Fibroblast of lung (primary cell): ENCODE measurements at regions not wholly inside any gene's neighbourhood (a gene's known extent, or its start where the extent isn't known, plus 50 kb on each side); places are given as distances from the start of the nearest gene placed in this dataset.

Experiments used
- DNase-seq, 2 donors: peaks; one replicate each; pipeline versions ENCODE4 v3.0.0 to v3.0.0-alpha.2; 2010; ENCODE audit warnings: low read depth in 2 of 2
- H2AFZ ChIP-seq: 2 replicates; pipeline ENCODE4 v1.5.1; 2012; ENCODE audit warnings: low read length, control low read depth, inconsistent platforms
- H3K27ac ChIP-seq: 2 replicates; pipeline ENCODE4 v1.5.1; 2011; ENCODE audit warnings: low read length, control low read depth; ENCODE audit not compliant: insufficient read depth
- H3K27me3 ChIP-seq: 2 replicates; pipeline ENCODE4 v1.5.1; 2011; ENCODE audit warnings: mild to moderate bottlenecking, low read length; ENCODE audit not compliant: control insufficient read depth, insufficient read depth
- H3K36me3 ChIP-seq: 2 replicates; pipeline ENCODE4 v1.5.1; 2011; ENCODE audit warnings: low read length; ENCODE audit not compliant: control insufficient read depth, insufficient read depth
- H3K4me1 ChIP-seq: 2 replicates; pipeline ENCODE4 v1.5.1; 2011; ENCODE audit warnings: low read length; ENCODE audit not compliant: control insufficient read depth, insufficient read depth; ENCODE audit errors: extremely low read depth
- H3K4me2 ChIP-seq: 2 replicates; pipeline ENCODE4 v1.5.1; 2011; ENCODE audit warnings: low read length, control low read depth; ENCODE audit not compliant: insufficient read depth; ENCODE audit errors: extremely low read depth
- H3K4me3 ChIP-seq, 4 experiments: fragments of 200-600 bp in 1 of 4; sonication (generic) in 1 of 4; replicated peaks in 1 of 4; 2 replicates each; pipeline ENCODE4 v1.5.1; 2011 to 2016; ENCODE audit warnings: low read length in 4 of 4, low read depth in 3 of 4, mild to moderate bottlenecking in 3 of 4, control low read depth in 2 of 4, inconsistent platforms in 1 of 4, mixed read lengths in 1 of 4; ENCODE audit not compliant: insufficient read depth in 1 of 4; ENCODE audit errors: control extremely low read depth in 1 of 4
- H3K79me2 ChIP-seq: 2 replicates; pipeline ENCODE4 v1.5.1; 2012; ENCODE audit warnings: mild to moderate bottlenecking, low read length, inconsistent platforms; ENCODE audit not compliant: control insufficient read depth, insufficient read depth
- H3K9ac ChIP-seq: 2 replicates; pipeline ENCODE4 v1.5.1; 2011; ENCODE audit warnings: mild to moderate bottlenecking, low read length, control low read depth; ENCODE audit not compliant: insufficient read depth
- H3K9me3 ChIP-seq: 2 replicates; pipeline ENCODE4 v1.5.1; 2012; ENCODE audit warnings: low read depth, low read length; ENCODE audit not compliant: control insufficient read depth, insufficient read depth
- H4K20me1 ChIP-seq: 2 replicates; pipeline ENCODE4 v1.5.1; 2011; ENCODE audit warnings: low read length; ENCODE audit not compliant: control insufficient read depth, insufficient read depth; ENCODE audit errors: extremely low read depth
- EZH2 ChIP-seq: IDR thresholded peaks from 2 replicates; pipeline ENCODE4 v1.5.1; 2012; ENCODE audit warnings: low read length, control low read depth, mild to moderate bottlenecking; ENCODE audit errors: missing control alignments
- TF ChIP-seq, protein P1 (sequence below), 2 donors: IDR thresholded peaks in 1 of 2; conservative IDR thresholded peaks in 1 of 2; 1 replicate in 1 of 2; 2 replicates in 1 of 2; pipeline ENCODE4 v1.5.1; 2011 to 2012; ENCODE audit warnings: low read length in 2 of 2, control low read depth in 1 of 2, inconsistent platforms in 1 of 2, low read depth in 1 of 2, mild to moderate bottlenecking in 1 of 2

DNA sequence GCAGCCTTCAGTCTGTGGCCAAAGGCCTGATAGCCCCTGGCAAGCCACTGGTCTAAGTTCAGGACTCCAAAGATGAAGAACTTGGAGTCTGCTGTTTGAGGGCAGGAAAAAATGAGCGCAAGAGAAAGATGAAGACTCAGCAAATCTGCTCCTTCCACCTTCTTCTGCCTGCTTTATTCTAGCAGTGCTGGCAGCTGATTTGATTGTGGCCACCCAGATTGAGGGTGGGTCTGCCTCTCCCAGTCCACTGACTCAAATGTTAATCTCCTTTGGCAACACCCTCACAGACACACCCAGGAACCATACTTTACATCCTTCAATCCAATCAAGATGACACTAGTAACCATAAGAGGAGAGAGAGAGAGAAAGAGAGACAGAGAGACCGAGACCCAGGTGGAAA is 127.6 kb downstream of the UTP18 start:
- TF ChIP-seq EZH2: no peak
- TF ChIP-seq, protein P1, sequence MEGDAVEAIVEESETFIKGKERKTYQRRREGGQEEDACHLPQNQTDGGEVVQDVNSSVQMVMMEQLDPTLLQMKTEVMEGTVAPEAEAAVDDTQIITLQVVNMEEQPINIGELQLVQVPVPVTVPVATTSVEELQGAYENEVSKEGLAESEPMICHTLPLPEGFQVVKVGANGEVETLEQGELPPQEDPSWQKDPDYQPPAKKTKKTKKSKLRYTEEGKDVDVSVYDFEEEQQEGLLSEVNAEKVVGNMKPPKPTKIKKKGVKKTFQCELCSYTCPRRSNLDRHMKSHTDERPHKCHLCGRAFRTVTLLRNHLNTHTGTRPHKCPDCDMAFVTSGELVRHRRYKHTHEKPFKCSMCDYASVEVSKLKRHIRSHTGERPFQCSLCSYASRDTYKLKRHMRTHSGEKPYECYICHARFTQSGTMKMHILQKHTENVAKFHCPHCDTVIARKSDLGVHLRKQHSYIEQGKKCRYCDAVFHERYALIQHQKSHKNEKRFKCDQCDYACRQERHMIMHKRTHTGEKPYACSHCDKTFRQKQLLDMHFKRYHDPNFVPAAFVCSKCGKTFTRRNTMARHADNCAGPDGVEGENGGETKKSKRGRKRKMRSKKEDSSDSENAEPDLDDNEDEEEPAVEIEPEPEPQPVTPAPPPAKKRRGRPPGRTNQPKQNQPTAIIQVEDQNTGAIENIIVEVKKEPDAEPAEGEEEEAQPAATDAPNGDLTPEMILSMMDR (conservative IDR thresholded peaks at IDR 0.05 in 1 of 2, IDR thresholded peaks at IDR 0.05 in 1 of 2; ENCODE audit: low read depth in 1 of 2, low read length in 2 of 2): no peak
- no peaks in the 10 kb centered on the region for H3K79me2 ChIP-seq
- H3K27me3 ChIP-seq: no peaks in the 10 kb centered on the region
- H3K4me3 ChIP-seq: no peak overlapping the region
- no peaks in the 10 kb centered on the region for H3K4me1 ChIP-seq
- H2AFZ ChIP-seq: no peak overlapping the region
- H3K27ac ChIP-seq: no peak overlapping the region
- H3K9me3 ChIP-seq: no peaks in the 10 kb centered on the region
- H3K4me2 ChIP-seq: no peak overlapping the region
- H3K9ac ChIP-seq: no peak overlapping the region
- DNase-seq: no peak
- H4K20me1 ChIP-seq: no peaks in the 10 kb centered on the region
- no peaks in the 10 kb centered on the region for H3K36me3 ChIP-seq

DNA sequence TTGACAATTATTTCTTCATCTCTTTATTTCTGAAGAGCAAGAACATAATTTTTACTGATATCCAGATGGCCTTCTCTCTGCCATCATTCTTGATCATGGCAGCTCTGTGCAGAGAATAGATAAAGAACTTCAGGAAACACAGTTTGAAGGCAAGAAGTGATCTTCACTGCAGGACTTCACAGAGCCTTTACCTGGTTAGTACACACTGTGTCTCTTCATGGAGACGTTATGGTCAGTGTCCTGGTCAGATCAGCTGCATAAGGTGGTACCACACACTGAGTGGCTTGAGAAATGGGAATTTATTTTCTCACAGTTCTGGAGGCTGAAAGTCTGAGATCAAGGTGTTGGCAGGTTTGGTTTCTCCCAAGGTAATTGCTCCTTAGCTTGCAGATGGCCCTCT is 129.5 kb downstream of the UTP18 start:
- TF ChIP-seq, protein P1 (conservative IDR thresholded peaks at IDR 0.05 in 1 of 2, IDR thresholded peaks at IDR 0.05 in 1 of 2; ENCODE audit: low read depth in 1 of 2, low read length in 2 of 2): no peak
- TF ChIP-seq EZH2: no peak

DNA sequence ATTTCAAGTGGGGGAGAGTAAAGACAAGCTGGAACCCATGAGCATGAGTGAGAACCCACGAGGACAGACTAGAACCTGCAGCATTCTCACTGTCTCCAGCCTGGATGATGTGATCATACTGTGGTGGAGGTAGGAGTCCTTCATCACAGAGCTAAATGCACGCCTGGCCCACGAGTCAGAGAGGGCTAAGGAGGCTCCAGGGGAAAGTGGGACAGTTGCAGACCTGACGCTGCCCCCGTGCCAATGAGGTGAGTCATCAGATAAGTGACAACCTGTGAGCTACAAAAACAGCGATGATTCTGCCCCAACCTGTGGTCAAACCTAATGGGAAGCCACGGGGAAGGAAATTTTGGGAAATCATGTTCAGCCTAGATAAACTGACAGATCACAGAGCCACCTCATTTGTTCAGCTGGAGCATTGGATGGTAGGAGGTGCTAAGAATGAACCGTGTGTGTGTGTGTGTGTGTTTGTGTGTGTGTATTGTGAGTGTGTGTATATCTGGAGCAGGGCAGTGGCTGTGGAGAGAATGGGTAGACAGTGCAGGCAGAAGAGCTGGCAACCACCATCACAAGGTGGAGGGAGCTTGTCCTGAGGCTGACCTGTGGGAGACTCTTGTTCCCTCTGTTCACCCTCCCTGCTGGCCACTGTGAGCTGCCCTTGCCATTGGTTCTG is 131.8 kb downstream of the UTP18 start:
- no peak overlapping the region for H3K4me2 ChIP-seq
- TF ChIP-seq, protein P1 (conservative IDR thresholded peaks at IDR 0.05 in 1 of 2, IDR thresholded peaks at IDR 0.05 in 1 of 2; ENCODE audit: low read depth in 1 of 2, low read length in 2 of 2): no peak
- no peak for TF ChIP-seq EZH2
- no peak overlapping the region for H3K4me3 ChIP-seq
- H4K20me1 ChIP-seq: no peaks in the 10 kb centered on the region
- no peak overlapping the region for H3K9ac ChIP-seq
- DNase-seq: no peak
- no peaks in the 10 kb centered on the region for H3K27me3 ChIP-seq
- no peak overlapping the region for H2AFZ ChIP-seq
- H3K36me3 ChIP-seq: no peaks in the 10 kb centered on the region
- no peak overlapping the region for H3K27ac ChIP-seq
- H3K79me2 ChIP-seq: no peaks in the 10 kb centered on the region
- H3K9me3 ChIP-seq: no peaks in the 10 kb centered on the region
- no peaks in the 10 kb centered on the region for H3K4me1 ChIP-seq

More for the DNA sequence above, 129.5 kb downstream of the UTP18 start:
- no peak overlapping the region for H3K4me3 ChIP-seq
- no peaks in the 10 kb centered on the region for H3K79me2 ChIP-seq
- H3K4me1 ChIP-seq: no peaks in the 10 kb centered on the region
- no peaks in the 10 kb centered on the region for H3K36me3 ChIP-seq
- no peak overlapping the region for H2AFZ ChIP-seq
- H3K4me2 ChIP-seq: no peak overlapping the region
- H3K27me3 ChIP-seq: no peaks in the 10 kb centered on the region
- no peak for DNase-seq
- H3K27ac ChIP-seq: no peak overlapping the region
- H3K9ac ChIP-seq: no peak overlapping the region
- H4K20me1 ChIP-seq: no peaks in the 10 kb centered on the region
- H3K9me3 ChIP-seq: no peaks in the 10 kb centered on the region
